SK-N-SH treated with all-trans-retinoic acid at 6 μM for 48 hours (cell line): ENCODE measurements at regions not wholly inside any gene's neighbourhood (a gene's known extent, or its start where the extent isn't known, plus 50 kb on each side); places are given as distances from the start of the nearest gene placed in this dataset.

Experiments
- CSDC2 ChIP-seq: fragments of 250-450 bp; sonication (Bioruptor Pico); IDR thresholded peaks from 2 replicates; pipeline ENCODE4 v1.5.0; 2020; ENCODE audit warnings: mild to moderate bottlenecking, moderate library complexity
- OSR1 ChIP-seq: fragments of 250-450 bp; sonication (Bioruptor Pico); IDR thresholded peaks from 2 replicates; pipeline ENCODE4 v1.8.0; 2022; ENCODE audit warnings: moderate library complexity, mild to moderate bottlenecking, inconsistent platforms
- RARB ChIP-seq: fragments of 250-450 bp; sonication (Bioruptor Pico); IDR thresholded peaks from 2 replicates; pipeline ENCODE4 v1.8.0; 2021; ENCODE audit warnings: mild to moderate bottlenecking, moderate library complexity
- TF ChIP-seq, protein P1 (sequence below): fragments of 250-450 bp; sonication (Bioruptor Pico); IDR thresholded peaks from 2 replicates; pipeline ENCODE4 v1.8.0; 2021; ENCODE audit warnings: low read depth, mild to moderate bottlenecking, moderate library complexity, borderline replicate concordance

DNA sequence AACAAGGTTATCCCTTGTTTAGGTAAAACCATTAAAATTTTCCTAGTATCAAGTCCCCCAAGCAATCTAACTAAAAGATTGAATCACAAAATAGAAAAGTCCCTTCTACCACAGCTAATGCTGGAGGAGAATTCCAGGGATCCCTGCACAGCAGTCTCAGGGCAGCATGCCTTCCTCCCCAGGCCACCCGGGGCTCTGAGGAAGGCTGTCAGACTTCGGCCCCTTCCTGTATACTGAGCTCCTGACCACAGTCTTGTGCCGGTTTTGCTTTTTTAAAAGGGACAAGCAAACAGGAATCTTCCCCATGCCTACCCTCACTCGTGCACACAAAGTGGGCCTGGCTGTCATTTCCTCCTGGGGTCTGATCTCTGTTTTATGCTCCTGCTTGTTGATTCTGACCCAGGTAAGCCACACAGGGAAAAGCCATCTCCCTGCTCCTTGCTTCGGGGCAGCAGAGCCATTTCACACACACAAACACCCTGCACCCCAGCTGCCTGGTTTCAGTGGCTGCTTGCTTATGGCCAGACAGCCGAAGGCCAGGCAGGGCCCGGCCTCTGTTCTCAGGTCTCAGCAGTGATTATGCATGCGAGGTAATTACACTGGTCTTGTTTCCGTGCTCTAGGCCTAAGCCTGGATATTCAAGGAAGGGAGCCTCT is 211.9 kb downstream of the NXNL2 start:
- TF ChIP-seq, protein P1, sequence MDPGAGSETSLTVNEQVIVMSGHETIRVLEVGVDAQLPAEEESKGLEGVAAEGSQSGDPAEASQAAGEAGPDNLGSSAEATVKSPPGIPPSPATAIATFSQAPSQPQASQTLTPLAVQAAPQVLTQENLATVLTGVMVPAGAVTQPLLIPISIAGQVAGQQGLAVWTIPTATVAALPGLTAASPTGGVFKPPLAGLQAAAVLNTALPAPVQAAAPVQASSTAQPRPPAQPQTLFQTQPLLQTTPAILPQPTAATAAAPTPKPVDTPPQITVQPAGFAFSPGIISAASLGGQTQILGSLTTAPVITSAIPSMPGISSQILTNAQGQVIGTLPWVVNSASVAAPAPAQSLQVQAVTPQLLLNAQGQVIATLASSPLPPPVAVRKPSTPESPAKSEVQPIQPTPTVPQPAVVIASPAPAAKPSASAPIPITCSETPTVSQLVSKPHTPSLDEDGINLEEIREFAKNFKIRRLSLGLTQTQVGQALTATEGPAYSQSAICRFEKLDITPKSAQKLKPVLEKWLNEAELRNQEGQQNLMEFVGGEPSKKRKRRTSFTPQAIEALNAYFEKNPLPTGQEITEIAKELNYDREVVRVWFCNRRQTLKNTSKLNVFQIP (CRISPR knock-in tag): no peak
- TF ChIP-seq OSR1 (CRISPR knock-in tag) (no peak), CSDC2 (CRISPR knock-in tag) (no peak), RARB (CRISPR knock-in tag) (no peak)
